GM20431 (cell line): ENCODE measurements at regions not wholly inside any gene's neighbourhood (a gene's known extent, or its start where the extent isn't known, plus 50 kb on each side); places are given as distances from the start of the nearest gene placed in this dataset.

Source experiments
- in situ Hi-C: fragments of 300-500 bp; cut with MseI, MboI; formaldehyde crosslinking; loops from one replicate; pipeline ENCODE4 v1.15.0; 2020; ENCODE audit warnings: low sequenced_read_pairs; ENCODE audit not compliant: unreplicated experiment

GRCh38 chr5:124869426-124870033 lies 123.1 kb upstream of the ZNF608 start:
- in situ Hi-C loops, result no loop called here

DNA sequence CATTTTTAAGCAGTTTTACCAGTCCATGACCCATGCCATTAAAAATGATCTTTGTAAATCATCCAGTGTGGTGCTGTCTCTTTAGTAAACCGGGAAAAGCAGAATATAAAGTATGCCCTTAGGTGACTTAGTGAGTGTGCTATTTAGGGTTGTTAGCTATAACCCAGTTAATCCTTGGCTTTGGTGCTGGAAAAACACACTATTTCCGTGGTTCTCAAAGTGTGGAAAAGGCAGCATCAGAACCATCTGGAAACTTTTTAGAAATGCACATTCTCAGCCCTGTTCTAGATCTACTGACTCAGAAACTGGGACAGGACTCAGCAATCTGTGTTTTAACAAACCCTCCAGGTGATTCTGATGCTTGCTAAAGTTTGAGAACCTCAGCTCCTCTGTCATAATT lies 123.6 kb upstream of the ZNF608 start:
- in situ Hi-C loops, result no loop called here

DNA sequence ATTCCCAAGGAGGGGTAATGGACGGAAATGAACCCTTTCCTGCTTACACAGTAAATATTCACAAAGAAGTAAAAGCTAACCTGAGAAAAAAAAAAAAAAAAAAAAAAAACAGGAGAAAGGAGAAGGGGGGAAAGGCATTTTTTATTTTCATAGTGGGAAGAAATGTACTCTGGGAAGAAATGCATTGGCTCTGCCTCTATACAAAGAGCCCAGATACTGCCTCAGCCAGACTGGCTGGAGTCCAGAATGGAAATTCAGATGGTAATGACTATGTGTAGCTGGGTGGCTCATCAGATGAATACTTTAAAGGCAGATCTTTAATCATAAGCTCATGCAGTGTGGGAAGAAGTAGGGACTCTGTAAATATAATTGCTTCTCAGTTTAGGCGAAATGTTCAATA lies 124.9 kb upstream of the ZNF608 start:
- in situ Hi-C loops, result no loop called here

GRCh38 chr5:124872086-124872485 lies 125.6 kb upstream of the ZNF608 start:
- in situ Hi-C loops, result no loop called here

DNA sequence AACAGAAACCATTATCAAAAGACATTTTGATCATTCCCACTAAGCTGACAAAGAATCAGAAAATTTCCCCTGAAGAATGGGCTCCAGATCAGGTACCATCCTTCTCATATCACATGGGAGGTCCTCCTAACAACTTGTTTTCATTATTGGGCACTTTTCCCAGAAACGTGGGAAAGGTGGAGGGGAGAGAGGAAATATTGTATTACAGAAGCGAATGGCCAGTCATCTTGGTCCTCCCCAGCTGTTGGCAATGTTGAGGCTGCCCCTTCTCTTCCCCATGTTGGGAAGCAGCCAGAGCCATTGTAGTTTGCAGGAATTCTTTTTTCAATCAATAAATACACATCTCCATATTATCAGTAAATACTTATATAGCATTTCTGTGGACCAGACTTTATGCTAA lies 126.2 kb upstream of the ZNF608 start:
- in situ Hi-C loops, result no loop called here

- in situ Hi-C loops, result no loop called here
These were observed 126.7 kb upstream of the ZNF608 start for GRCh38 chr5:124873188-124873587.

DNA sequence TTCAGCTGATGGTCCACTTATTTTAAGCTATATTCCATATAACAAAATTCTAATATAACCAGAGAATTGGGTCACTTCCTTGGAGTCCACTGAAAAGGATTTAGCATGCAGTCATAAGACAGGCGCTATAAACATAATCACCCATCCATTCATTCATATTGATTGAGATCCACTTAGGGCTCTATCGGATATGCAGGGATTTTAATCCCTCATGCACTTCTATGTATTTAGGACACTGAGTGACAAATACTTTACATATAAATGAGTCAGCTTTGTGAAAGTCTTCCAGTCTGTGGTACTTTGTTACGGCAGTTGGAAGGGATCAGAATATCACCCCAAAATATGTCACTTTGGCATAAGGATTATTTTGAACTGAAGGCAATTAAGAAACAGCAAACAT lies 127.3 kb upstream of the ZNF608 start:
- in situ Hi-C loops, result no loop called here

DNA sequence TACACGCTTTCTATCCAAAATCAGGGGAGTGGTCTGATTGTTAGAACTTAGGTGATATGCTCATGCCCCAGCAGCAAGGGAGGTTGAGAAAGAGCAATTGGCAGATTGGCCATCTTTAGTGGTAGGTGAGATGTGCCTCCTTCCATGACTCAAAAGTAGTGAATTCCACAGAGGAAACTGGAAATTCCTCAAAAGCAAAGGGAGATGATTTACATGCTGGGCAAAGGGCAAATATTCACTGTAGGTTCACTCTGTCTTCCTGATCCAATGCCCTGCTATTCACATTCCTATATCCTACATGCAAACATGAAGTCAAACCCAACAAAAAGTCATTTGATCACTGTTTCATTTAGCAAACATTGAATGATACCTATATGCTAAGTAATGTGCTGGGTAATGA lies 130.1 kb upstream of the ZNF608 start:
- in situ Hi-C loops, result no loop called here

DNA sequence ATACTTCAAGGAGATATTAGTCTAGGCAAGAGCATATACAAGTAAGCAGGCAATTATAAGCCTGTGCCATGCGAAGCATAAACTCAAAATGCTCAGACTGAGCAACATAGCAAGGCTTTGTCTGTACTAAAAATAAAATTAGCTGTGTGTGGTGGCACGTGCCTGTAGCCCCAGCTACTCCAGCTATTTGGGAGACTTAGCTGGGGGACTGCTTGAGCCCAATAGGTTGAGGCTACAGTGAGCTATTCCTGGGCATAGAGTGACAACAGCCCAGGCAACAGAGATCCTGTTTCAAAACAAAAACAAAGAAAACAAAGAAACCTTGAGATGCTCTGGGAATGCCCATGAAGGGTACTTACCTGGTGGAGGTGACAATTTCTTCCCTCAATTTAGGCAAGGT lies 130.5 kb upstream of the ZNF608 start:
- in situ Hi-C loops, result no loop called here

GRCh38 chr5:124877501-124878146 lies 131.2 kb upstream of the ZNF608 start:
- in situ Hi-C loops, result no loop called here

DNA sequence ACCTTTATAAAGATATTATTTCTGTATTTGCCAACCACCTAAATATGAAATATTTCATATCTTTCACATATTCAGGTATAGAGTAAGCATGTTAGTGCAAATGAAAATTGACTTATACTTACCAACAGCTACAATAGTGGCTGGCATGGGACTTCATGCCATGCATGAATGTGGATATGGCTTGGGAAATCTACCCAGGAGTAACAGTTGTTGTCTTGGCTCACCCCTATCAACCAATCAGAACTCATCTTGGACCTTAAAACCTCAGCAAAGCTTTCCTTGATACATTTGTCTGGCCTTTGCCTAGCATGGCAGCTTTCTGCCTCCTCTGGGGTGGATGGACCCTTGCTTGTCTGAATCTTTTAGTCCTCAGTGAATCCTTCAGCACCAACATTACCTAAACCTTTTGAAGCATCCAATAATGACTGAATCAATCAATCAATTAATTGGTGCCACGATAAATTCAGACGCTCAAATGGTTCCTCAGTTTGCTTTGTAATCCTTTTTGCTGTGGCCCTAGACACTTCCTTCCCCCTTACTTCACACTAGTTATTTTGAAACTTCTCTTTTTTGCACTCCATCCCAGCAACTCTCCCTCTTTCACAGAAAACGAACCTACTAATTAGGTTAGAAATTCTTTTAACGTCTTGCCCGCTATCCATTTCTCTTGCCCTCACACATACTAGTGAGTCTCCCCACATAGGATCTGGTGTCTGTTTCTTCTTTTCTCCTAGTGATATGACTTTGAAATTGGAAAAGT lies 132.3 kb upstream of the ZNF608 start:
- in situ Hi-C loops, result no loop called here

GRCh38 chr5:124880903-124881697 lies 134.7 kb upstream of the ZNF608 start:
- in situ Hi-C loops, result no loop called here

GRCh38 chr5:124883681-124884080 lies 137.2 kb upstream of the ZNF608 start:
- in situ Hi-C loops, result no loop called here

- in situ Hi-C loops, result no loop called here
These were observed 137.7 kb upstream of the ZNF608 start for GRCh38 chr5:124884114-124884513.

DNA sequence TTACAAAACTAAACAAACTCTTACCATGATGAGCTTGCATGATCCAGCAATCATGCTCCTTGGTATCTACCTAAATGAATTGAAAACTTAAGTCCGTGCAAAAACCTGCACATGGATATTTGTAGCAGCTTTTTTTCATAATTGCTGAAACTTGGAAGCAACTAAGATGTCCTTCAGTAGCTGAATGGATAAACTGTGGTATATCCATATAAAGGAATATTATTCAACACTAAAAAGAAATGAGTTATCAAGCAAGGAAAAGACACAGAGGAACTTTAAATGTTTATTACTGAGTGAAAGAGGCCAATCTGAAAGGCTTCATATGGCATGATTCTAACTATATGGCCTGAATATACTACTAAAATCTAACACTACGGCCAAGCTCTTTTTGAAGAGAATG lies 139.1 kb upstream of the ZNF608 start:
- in situ Hi-C loops, result no loop called here

DNA sequence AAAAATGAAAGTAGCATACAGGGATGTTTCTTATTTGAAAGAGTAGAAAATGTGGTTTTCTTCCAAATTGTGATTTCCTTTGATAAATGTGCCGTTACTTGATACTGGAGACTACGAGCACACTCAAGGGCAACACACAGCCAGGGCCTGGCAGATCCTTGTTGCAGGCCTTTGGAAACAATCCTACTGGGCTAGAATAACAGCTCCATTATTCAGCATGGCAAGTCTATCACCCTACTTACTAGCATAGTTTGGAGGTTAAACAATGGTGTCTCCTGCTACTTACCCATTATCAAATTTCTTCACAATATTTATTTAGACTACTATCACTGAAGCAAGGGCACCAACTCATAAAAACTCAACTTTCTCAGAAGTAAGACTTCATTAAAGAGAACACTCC lies 140.8 kb upstream of the ZNF608 start:
- in situ Hi-C loops, result no loop called here

DNA sequence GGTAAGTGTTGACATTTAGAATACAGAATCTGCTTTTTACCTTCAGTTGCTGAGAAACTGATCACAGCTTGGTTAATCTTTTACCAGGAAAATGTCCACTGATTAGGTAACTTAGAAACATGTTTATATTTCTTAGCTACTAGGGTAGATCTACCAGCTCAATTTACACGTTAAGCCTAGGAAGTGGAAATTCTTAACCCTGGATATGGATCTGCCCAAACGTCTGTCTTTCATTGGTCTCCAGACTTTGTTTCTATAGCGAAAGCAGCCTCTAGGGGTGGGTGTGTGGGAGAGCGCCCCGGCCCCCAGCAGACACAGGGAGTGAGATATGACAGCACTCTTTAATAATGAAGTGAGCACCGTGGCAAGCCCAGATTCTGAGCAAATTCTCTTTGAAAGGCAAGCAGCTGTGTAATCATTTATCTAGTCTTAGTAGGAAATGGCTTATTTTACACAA lies 141.6 kb upstream of the ZNF608 start:
- in situ Hi-C loops, result no loop called here

GRCh38 chr5:124888622-124889485 lies 142.4 kb upstream of the ZNF608 start:
- in situ Hi-C loops, result no loop called here

DNA sequence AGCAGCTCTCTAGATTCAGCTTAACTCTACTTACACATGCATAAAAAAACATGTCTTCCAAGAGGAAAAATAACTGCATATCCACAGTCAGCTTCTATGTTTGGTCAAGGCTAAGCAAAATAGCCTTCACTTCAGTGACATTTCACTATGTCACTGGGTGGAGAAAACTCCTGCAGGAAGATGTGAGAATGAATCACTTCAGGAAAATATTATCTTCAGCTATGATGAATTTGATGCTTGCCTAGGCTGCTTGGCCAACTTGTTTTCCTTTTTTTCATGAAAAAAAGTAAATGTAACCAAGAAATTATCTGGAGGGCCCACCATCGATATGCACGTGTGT lies 143.0 kb upstream of the ZNF608 start:
- in situ Hi-C loops, result no loop called here

- in situ Hi-C loops, result no loop called here
These were observed 143.4 kb upstream of the ZNF608 start for GRCh38 chr5:124889850-124890249.
